ENCODE measurements at regions not wholly inside any gene's neighbourhood (a gene's known extent, or its start where the extent isn't known, plus 50 kb on each side); places are given as distances from the start of the nearest gene placed in this dataset.
A peak's percentile ranks its signal among the peaks of the same experiment; 100 is the strongest.

DNA sequence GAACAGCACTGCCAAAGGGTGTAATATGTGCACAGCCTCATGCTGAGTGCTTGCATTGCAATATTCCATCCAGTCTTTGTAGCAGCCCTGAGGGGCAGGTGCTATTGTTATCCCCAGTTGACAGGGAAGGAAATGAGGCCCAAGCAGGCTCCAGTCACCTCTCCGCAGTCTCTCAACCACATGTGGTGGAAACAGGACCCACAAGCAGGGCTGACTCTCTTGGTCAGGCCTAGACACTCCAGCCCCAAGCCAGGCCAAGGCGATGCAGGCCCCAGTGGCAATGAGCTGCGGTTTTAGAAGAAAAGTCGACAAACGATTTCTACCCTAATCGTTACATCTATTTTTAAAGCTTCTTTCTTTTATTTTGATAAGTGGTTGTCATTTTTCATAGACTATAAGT is 52.6 kb upstream of the GADD45A start:
- Histone ChIP-seq H3K36me3 (ENCODE audit: control insufficient read depth in 2 of 3, insufficient read depth in 3 of 3, low read length in 3 of 3) (no peaks in the 10 kb centered on the region), H3K27ac (ENCODE audit: low read depth in 2 of 2, low read length in 2 of 2) (peak overlapping the region in 1 of 2 donors; percentile 27)
- no peak for DNase-seq

DNA sequence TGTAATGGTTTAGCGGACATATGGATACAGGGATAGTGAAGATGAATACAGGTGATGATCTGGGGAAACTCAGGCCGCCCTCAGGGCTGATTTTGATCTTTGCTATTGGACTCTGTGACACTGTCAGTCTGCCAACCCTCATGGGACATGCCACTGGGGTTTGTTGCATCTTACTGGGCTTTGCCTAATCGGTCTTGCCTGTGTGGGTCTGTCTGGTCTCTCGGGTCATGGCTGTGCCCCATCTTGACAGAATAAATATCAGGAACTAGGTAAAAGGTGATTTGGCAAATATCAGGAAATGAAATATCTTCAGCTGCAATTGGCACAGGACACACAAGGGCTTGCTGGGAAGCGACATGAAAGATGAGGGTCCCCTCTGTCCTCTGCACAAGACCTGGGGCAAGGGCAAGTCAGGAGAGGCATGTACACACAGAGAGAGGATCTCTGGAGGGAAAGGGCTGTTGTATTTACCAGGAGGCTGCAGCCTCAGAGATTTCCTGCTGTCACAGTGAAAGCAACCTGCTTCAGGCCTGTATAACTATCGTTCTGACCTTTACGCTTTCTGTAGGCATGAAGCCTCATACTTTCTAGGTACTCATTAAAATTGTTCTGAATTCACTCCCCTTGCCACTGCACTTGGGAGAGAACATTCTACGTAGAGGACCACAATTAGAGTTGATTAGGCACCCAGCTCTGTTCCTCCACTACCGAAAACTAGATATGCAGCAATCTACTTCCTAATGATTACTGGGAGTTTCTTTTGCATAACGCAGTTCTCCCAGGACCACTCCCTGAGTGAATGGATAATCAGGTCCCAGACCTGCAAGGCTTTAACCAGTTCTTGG is 52.0 kb upstream of the GADD45A start:
- Histone ChIP-seq H3K36me3 (ENCODE audit: control insufficient read depth in 2 of 3, insufficient read depth in 3 of 3, low read length in 3 of 3) (no peaks in the 10 kb centered on the region), H3K27ac (ENCODE audit: low read depth in 2 of 2, low read length in 2 of 2) (no peak overlapping the region), H3K27me3 (ENCODE audit: control insufficient read depth, insufficient read depth, low read length) (no peaks in the 10 kb centered on the region), H3K4me1 (ENCODE audit: control insufficient read depth in 2 of 3, insufficient read depth in 2 of 3, low read depth in 1 of 3, low read length in 3 of 3) (peaks cover 0 to 20% (median 20%) of the 10 kb centered on the region in 3 donors), H3K9ac (ENCODE audit: low read length in 3 of 3) (peak overlapping the region in 1 of 3 donors; percentile 0), H3K9me3 (ENCODE audit: control insufficient read depth in 2 of 3, insufficient read depth in 1 of 3, low read length in 3 of 3) (no peaks in the 10 kb centered on the region), H3K4me3 (ENCODE audit: low read length in 3 of 3) (no peak overlapping the region)
- intact Hi-C loops (cut with DNase I) = no loop called here
- DNase-seq (no peak), FAIRE-seq (no peak)
- TF ChIP-seq, protein P1, sequence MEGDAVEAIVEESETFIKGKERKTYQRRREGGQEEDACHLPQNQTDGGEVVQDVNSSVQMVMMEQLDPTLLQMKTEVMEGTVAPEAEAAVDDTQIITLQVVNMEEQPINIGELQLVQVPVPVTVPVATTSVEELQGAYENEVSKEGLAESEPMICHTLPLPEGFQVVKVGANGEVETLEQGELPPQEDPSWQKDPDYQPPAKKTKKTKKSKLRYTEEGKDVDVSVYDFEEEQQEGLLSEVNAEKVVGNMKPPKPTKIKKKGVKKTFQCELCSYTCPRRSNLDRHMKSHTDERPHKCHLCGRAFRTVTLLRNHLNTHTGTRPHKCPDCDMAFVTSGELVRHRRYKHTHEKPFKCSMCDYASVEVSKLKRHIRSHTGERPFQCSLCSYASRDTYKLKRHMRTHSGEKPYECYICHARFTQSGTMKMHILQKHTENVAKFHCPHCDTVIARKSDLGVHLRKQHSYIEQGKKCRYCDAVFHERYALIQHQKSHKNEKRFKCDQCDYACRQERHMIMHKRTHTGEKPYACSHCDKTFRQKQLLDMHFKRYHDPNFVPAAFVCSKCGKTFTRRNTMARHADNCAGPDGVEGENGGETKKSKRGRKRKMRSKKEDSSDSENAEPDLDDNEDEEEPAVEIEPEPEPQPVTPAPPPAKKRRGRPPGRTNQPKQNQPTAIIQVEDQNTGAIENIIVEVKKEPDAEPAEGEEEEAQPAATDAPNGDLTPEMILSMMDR (IDR thresholded peaks at IDR 0.05; ENCODE audit: borderline replicate concordance, extremely low read depth, insufficient read depth) = no peak

More for the DNA sequence above, 52.6 kb upstream of the GADD45A start:
- Histone ChIP-seq H3K9me3 (ENCODE audit: control insufficient read depth in 2 of 3, insufficient read depth in 1 of 3, low read length in 3 of 3) (no peaks in the 10 kb centered on the region), H3K9ac (ENCODE audit: low read length in 3 of 3) (no peak overlapping the region), H3K27me3 (ENCODE audit: control insufficient read depth, insufficient read depth, low read length) (no peaks in the 10 kb centered on the region), H3K4me3 (ENCODE audit: low read length in 3 of 3) (no peak overlapping the region), H3K4me1 (ENCODE audit: control insufficient read depth in 2 of 3, insufficient read depth in 2 of 3, low read depth in 1 of 3, low read length in 3 of 3) (peaks cover 0 to 22% (median 20%) of the 10 kb centered on the region in 3 donors)
- TF ChIP-seq, protein P1 (IDR thresholded peaks at IDR 0.05; ENCODE audit: borderline replicate concordance, extremely low read depth, insufficient read depth) = no peak
- FAIRE-seq = no peak
- intact Hi-C loops (cut with DNase I) = no loop called here

DNA sequence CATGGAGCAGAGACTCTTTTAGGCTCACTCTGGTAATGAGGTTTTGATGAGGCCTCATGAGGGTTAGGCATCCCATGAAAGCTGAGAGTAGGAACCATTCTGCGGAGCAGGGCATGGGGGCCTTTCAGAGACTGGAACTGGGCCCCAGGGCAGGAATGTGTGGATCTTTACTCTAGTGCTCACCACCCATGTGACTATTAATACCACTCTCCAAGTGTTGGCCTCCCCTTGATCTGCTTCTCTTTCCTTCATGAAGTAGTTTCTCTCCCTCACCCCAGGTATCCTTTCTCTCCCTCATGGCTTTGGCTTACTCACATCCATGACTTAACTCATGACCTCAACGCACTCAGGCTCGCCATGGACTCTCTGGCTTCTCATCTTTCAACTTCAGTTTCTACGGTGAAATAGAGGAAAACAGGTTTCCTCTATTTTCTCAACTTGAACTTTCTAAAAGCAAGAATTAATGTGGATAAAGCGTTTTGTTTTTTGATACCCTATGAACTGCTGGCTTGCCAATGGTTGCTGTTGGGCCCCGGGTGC is 50.5 kb upstream of the GADD45A start:
- no peak overlapping the region for H3K4me3 ChIP-seq (ENCODE audit: low read length in 3 of 3)
- FAIRE-seq (no peak), DNase-seq (no peak)
- H3K27me3 ChIP-seq (ENCODE audit: control insufficient read depth, insufficient read depth, low read length) = no peaks in the 10 kb centered on the region
- intact Hi-C loops (cut with DNase I) = no loop called here
- H3K27ac ChIP-seq (ENCODE audit: low read depth in 2 of 2, low read length in 2 of 2) = no peak overlapping the region
- peaks cover 0 to 20% (median 20%) of the 10 kb centered on the region in 3 donors for H3K4me1 ChIP-seq (ENCODE audit: control insufficient read depth in 2 of 3, insufficient read depth in 2 of 3, low read depth in 1 of 3, low read length in 3 of 3)
- no peaks in the 10 kb centered on the region for H3K9me3 ChIP-seq (ENCODE audit: control insufficient read depth in 2 of 3, insufficient read depth in 1 of 3, low read length in 3 of 3)
- H3K36me3 ChIP-seq (ENCODE audit: control insufficient read depth in 2 of 3, insufficient read depth in 3 of 3, low read length in 3 of 3) = no peaks in the 10 kb centered on the region
- TF ChIP-seq, protein P1 (IDR thresholded peaks at IDR 0.05; ENCODE audit: borderline replicate concordance, extremely low read depth, insufficient read depth) = no peak
- no peak overlapping the region for H3K9ac ChIP-seq (ENCODE audit: low read length in 3 of 3)

All from kidney (tissue), 13 donors.